GM12878 (cell line): ENCODE measurements at regions not wholly inside any gene's neighbourhood (a gene's known extent, or its start where the extent isn't known, plus 50 kb on each side); places are given as distances from the start of the nearest gene placed in this dataset.

Source experiments
- ATAC-seq: fragments of 200-7000 bp; cut with Tn5 transposase; 3 replicates; pipeline ENCODE4 v1.9.1; 2020; ENCODE audit warnings: mild to moderate bottlenecking, moderate library complexity
- BruUV-seq: library from RNA; stranded (reverse); fragments of 400-500 nt; replicated peaks from 2 replicates; lab custom pipeline; 2021; lab: Mats Ljungman, UMichigan
- CTCF ChIA-PET: fragments of 300-600 bp; sonication (Branson Sonifier 250); formaldehyde crosslinking; extraction: SDS; loops from one replicate; lab custom pipeline; 2021; ENCODE audit warnings: inconsistent platforms; lab: Yijun Ruan, JAX
- POLR2A ChIA-PET: fragments of 350-600 bp; formaldehyde crosslinking; extraction: SDS; loops from one replicate; lab custom pipeline; 2021; ENCODE audit warnings: inconsistent platforms; lab: Charles Lee
- RAD21 ChIA-PET: fragments of 300-600 bp; sonication (Branson Sonifier 250); formaldehyde crosslinking; loops from one replicate; lab custom pipeline; 2023; ENCODE audit warnings: antibody characterized with exemption; ENCODE audit not compliant: unreplicated experiment; lab: Charles Lee
- SMC1A ChIA-PET: fragments of 300-600 bp; sonication (Branson Sonifier 250); formaldehyde crosslinking; loops from one replicate; lab custom pipeline; 2023; ENCODE audit not compliant: unreplicated experiment, uncharacterized antibody; lab: Charles Lee
- DNase-seq: peaks from one replicate; pipeline ENCODE4 v3.0.0-alpha.2; 2011; ENCODE audit warnings: low read depth, low spot score
- FAIRE-seq: peaks from 3 replicates; lab custom pipeline; 2011; peaks lifted over from hg19 to GRCh38; lab: Jason Lieb, UNC
- H2AFZ ChIP-seq: 2 replicates; pipeline ENCODE4 v1.6.0; 2011; ENCODE audit warnings: low read depth, low read length, control low read depth; ENCODE audit not compliant: control insufficient read depth
- H3K27ac ChIP-seq: 2 replicates; pipeline ENCODE4 v1.5.1; 2011; ENCODE audit warnings: control low read depth; ENCODE audit not compliant: control insufficient read depth, insufficient read depth
- H3K27me3 ChIP-seq, 2 experiments: replicated peaks in 1 of 2; 2 replicates each; pipeline versions ENCODE4 v1.6.0 to v1.6.1; 2011; ENCODE audit warnings: low read length in 1 of 2; ENCODE audit not compliant: control insufficient read depth in 2 of 2, insufficient read depth in 2 of 2
- H3K36me3 ChIP-seq, 2 experiments: 2 replicates each; pipeline ENCODE4 v1.5.1; 2011; ENCODE audit warnings: low read length in 1 of 2; ENCODE audit not compliant: control insufficient read depth in 2 of 2, insufficient read depth in 2 of 2
- H3K4me1 ChIP-seq: 2 replicates; pipeline ENCODE4 v1.6.1; 2011; ENCODE audit warnings: mild to moderate bottlenecking, low read length, moderate library complexity, mixed read lengths; ENCODE audit not compliant: control insufficient read depth, insufficient read depth
- H3K4me2 ChIP-seq: 2 replicates; pipeline ENCODE4 v1.6.0; 2011; ENCODE audit warnings: control low read depth; ENCODE audit not compliant: control insufficient read depth, insufficient read depth
- H3K4me3 ChIP-seq: fragments of 200-600 bp; sonication (generic); 2 replicates; pipeline ENCODE4 v1.5.1; 2016
- H3K79me2 ChIP-seq: 2 replicates; pipeline ENCODE4 v1.6.0; 2011; ENCODE audit warnings: low read length; ENCODE audit not compliant: control insufficient read depth, insufficient read depth
- H3K9ac ChIP-seq: 2 replicates; pipeline ENCODE4 v1.8.0; 2011; ENCODE audit warnings: low read length, control low read depth, mixed read lengths; ENCODE audit not compliant: control insufficient read depth, insufficient read depth
- H3K9me3 ChIP-seq: replicated peaks from 3 replicates; pipeline ENCODE4 v1.5.1; 2011; ENCODE audit warnings: mild to moderate bottlenecking, low read length; ENCODE audit not compliant: control insufficient read depth, insufficient read depth
- H4K20me1 ChIP-seq: 2 replicates; pipeline ENCODE4 v1.6.0; 2011; ENCODE audit not compliant: control insufficient read depth, insufficient read depth
- CBX5 ChIP-seq: sonication (generic); IDR thresholded peaks from 2 replicates; pipeline ENCODE4 v1.6.1; 2016; ENCODE audit warnings: low read depth, moderate library complexity, mild to moderate bottlenecking, inconsistent platforms
- CHD2 ChIP-seq: IDR thresholded peaks from 2 replicates; pipeline ENCODE4 v1.6.1; 2011; ENCODE audit warnings: low read depth, low read length, improper control_type of control experiment, borderline replicate concordance
- FOS ChIP-seq: IDR thresholded peaks from 3 replicates; pipeline ENCODE4 v1.6.1; 2011; ENCODE audit warnings: borderline replicate concordance; ENCODE audit not compliant: insufficient read length; ENCODE audit errors: extremely low read depth
- HDGF ChIP-seq: fragments of 450-650 bp; IDR thresholded peaks from 2 replicates; pipeline ENCODE4 v1.6.1; 2016; ENCODE audit warnings: antibody characterized with exemption
- MTA3 ChIP-seq: IDR thresholded peaks from 2 replicates; pipeline ENCODE4 v1.6.1; 2012; ENCODE audit warnings: low read length, inconsistent platforms, borderline replicate concordance
- MYC ChIP-seq: IDR thresholded peaks from 2 replicates; pipeline ENCODE4 v1.6.1; 2011; ENCODE audit warnings: mild to moderate bottlenecking, low read length, moderate library complexity, inconsistent platforms; ENCODE audit not compliant: insufficient read depth, insufficient replicate concordance, insufficient read length, severe bottlenecking
- NFXL1 ChIP-seq: fragments of 450-650 bp; IDR thresholded peaks from 2 replicates; pipeline ENCODE4 v1.6.1; 2017; ENCODE audit warnings: antibody characterized with exemption, mild to moderate bottlenecking, borderline replicate concordance
- ZNF622 ChIP-seq: fragments of 450-650 bp; IDR thresholded peaks from 2 replicates; pipeline ENCODE4 v1.6.1; 2017; ENCODE audit warnings: mild to moderate bottlenecking, inconsistent platforms
- WGBS: methylation state at CpG from one replicate; pipeline ENCODE4 v1.1.6; 2016; ENCODE audit warnings: low lambda C conversion rate; ENCODE audit not compliant: insufficient replicate concordance, insufficient coverage; ENCODE audit errors: missing lambda C conversion rate; 5-methylcytosine and 5-hydroxymethylcytosine counted together
- in situ Hi-C: fragments of 300-500 bp; cut with MboI; formaldehyde crosslinking; loops from 9 replicates; pipeline ENCODE4 v1.14.3; 2018; ENCODE audit warnings: mixed read lengths
- intact Hi-C: fragments of 100-400 bp; cut with micrococcal nuclease; formaldehyde crosslinking; loops from one replicate; pipeline ENCODE4 v1.14.2; 2022; ENCODE audit not compliant: unreplicated experiment
- TF ChIP-seq, protein P1 (sequence below): fragments of 450-650 bp; IDR thresholded peaks from 2 replicates; pipeline ENCODE4 v1.6.1; 2016; ENCODE audit warnings: mild to moderate bottlenecking
- TF ChIP-seq, protein P2 (sequence below): IDR thresholded peaks from 2 replicates; pipeline ENCODE4 v1.6.1; 2012; ENCODE audit warnings: low read depth, low read length, improper control_type of control experiment

- TF ChIP-seq ZNF622, result no peak
- TF ChIP-seq CBX5, result no peak
- TF ChIP-seq, protein P1, sequence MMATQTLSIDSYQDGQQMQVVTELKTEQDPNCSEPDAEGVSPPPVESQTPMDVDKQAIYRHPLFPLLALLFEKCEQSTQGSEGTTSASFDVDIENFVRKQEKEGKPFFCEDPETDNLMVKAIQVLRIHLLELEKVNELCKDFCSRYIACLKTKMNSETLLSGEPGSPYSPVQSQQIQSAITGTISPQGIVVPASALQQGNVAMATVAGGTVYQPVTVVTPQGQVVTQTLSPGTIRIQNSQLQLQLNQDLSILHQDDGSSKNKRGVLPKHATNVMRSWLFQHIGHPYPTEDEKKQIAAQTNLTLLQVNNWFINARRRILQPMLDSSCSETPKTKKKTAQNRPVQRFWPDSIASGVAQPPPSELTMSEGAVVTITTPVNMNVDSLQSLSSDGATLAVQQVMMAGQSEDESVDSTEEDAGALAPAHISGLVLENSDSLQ, result no peak
- no peak for TF ChIP-seq CHD2
- no peak for TF ChIP-seq MYC
Observed at GRCh38 chr3:4099607-4100006, 203.6 kb upstream of the SETMAR start (continued).

DNA sequence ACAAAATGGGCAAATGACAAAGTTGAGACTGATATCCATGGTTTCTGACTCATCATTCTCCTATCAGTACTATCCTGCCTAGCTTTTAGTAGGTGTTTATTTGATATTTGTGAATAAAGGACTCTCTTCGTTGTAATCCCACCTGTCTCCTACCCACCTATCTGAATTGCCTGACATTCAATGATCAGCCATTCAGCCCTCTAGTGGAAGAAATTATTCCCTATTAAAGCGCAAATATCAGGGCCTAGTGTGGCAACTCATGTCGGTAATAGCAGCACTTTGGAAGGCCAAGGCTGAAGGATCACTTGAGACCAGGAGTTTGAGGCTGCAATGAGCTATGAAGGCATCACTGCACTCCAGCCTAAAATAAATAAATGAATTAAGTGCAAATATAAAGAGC is 195.7 kb upstream of the SETMAR start:
- BruUV-seq, result no TSS peak
- no peak overlapping the region for H3K27ac ChIP-seq
- no peaks in the 10 kb centered on the region for H3K27me3 ChIP-seq
- no peaks in the 10 kb centered on the region for H3K79me2 ChIP-seq
- ChIA-PET POLR2A (no interaction called here), RAD21 (interaction anchor here (1.5 kb wide), 1 partner anchor 907 kb away, joined by 3 read pairs; no protein-coding TSS in a partner anchor), CTCF (interaction anchor here (0.9 to 1.4 kb wide), 4 partner anchors 9 to 907 kb away, joined by 3 to 6 read pairs (median 5); no protein-coding TSS in a partner anchor), SMC1A (interaction anchor here (1.2 kb wide), 1 partner anchor 14 kb away, joined by 3 read pairs; no protein-coding TSS in a partner anchor)
- DNase-seq, result no peak
- H3K4me2 ChIP-seq, result no peak overlapping the region
- no peaks in the 10 kb centered on the region for H3K9me3 ChIP-seq
- no peaks in the 10 kb centered on the region for H3K4me1 ChIP-seq
- in situ Hi-C loops (no loop called here), intact Hi-C loops (no loop called here)
- FAIRE-seq, result no peak
- H3K9ac ChIP-seq, result no peak overlapping the region
- no peak overlapping the region for H3K4me3 ChIP-seq
- H3K36me3 ChIP-seq, result no peaks in the 10 kb centered on the region
- TF ChIP-seq HDGF (no peak), MTA3 (no peak), FOS (no peak), NFXL1 (no peak)
- TF ChIP-seq, protein P2, sequence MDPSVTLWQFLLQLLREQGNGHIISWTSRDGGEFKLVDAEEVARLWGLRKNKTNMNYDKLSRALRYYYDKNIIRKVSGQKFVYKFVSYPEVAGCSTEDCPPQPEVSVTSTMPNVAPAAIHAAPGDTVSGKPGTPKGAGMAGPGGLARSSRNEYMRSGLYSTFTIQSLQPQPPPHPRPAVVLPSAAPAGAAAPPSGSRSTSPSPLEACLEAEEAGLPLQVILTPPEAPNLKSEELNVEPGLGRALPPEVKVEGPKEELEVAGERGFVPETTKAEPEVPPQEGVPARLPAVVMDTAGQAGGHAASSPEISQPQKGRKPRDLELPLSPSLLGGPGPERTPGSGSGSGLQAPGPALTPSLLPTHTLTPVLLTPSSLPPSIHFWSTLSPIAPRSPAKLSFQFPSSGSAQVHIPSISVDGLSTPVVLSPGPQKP, result no peak
- no peak overlapping the region for H2AFZ ChIP-seq
- no peak for ATAC-seq
- H4K20me1 ChIP-seq, result no peaks in the 10 kb centered on the region
- WGBS, result 65% methylated on average over 3 of the region's 3 CpGs
